ENCODE measurements at regions not wholly inside any gene's neighbourhood (a gene's known extent, or its start where the extent isn't known, plus 50 kb on each side); places are given as distances from the start of the nearest gene placed in this dataset.

GRCh38 chr5:75985077-75985476 lies 98.1 kb upstream of the SV2C start:
- H2AFZ ChIP-seq, result peak overlapping the region; percentile 84; the same call in 1 of the 2 replicates
- H3K27ac Mint-ChIP-seq, result no peak overlapping the region

More at GRCh38 chr5:75985077-75985476, 98.1 kb upstream of the SV2C start:
- DNase-seq (ENCODE audit: low spot score), result peak; percentile 21
- no peaks in the 10 kb centered on the region for H3K36me3 ChIP-seq (ENCODE audit: insufficient read depth)
- H3K4me3 Mint-ChIP-seq, result no peak overlapping the region
- H3K4me3 ChIP-seq, result no peak overlapping the region
- 0 out of 2 replicates have a peak overlapping the region, but pooled peaks have one; percentile 28 for H3K4me2 ChIP-seq
- no peaks in the 10 kb centered on the region for H3K9me3 Mint-ChIP-seq
- TF ChIP-seq, protein P1, sequence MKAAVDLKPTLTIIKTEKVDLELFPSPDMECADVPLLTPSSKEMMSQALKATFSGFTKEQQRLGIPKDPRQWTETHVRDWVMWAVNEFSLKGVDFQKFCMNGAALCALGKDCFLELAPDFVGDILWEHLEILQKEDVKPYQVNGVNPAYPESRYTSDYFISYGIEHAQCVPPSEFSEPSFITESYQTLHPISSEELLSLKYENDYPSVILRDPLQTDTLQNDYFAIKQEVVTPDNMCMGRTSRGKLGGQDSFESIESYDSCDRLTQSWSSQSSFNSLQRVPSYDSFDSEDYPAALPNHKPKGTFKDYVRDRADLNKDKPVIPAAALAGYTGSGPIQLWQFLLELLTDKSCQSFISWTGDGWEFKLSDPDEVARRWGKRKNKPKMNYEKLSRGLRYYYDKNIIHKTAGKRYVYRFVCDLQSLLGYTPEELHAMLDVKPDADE (IDR thresholded peaks at IDR 0.05), result no peak
- TF ChIP-seq EZH2 (IDR thresholded peaks at IDR 0.05; ENCODE audit: low read depth, unreplicated experiment) (no peak), ZNF331 (CRISPR knock-in tag; IDR thresholded peaks at IDR 0.05; ENCODE audit: low read depth) (no peak), JUNB (IDR thresholded peaks at IDR 0.05; ENCODE audit: unreplicated experiment) (no peak), REST (IDR thresholded peaks at IDR 0.05; ENCODE audit: unreplicated experiment) (no peak), STAT1 (IDR thresholded peaks at IDR 0.05; ENCODE audit: unreplicated experiment) (no peak), POLR2AphosphoS5 (IDR thresholded peaks at IDR 0.05; ENCODE audit: low read depth) (no peak), ZNF462 (CRISPR knock-in tag; IDR thresholded peaks at IDR 0.05) (no peak), NANOG (IDR thresholded peaks at IDR 0.05; ENCODE audit: borderline replicate concordance) (no peak), ZNF114 (CRISPR knock-in tag; IDR thresholded peaks at IDR 0.05) (no peak), CREB1 (CRISPR knock-in tag; IDR thresholded peaks at IDR 0.05; ENCODE audit: low read depth) (no peak), EZH2phosphoT487 (IDR thresholded peaks at IDR 0.05; ENCODE audit: unreplicated experiment) (no peak)
- TF ChIP-seq, protein P2, sequence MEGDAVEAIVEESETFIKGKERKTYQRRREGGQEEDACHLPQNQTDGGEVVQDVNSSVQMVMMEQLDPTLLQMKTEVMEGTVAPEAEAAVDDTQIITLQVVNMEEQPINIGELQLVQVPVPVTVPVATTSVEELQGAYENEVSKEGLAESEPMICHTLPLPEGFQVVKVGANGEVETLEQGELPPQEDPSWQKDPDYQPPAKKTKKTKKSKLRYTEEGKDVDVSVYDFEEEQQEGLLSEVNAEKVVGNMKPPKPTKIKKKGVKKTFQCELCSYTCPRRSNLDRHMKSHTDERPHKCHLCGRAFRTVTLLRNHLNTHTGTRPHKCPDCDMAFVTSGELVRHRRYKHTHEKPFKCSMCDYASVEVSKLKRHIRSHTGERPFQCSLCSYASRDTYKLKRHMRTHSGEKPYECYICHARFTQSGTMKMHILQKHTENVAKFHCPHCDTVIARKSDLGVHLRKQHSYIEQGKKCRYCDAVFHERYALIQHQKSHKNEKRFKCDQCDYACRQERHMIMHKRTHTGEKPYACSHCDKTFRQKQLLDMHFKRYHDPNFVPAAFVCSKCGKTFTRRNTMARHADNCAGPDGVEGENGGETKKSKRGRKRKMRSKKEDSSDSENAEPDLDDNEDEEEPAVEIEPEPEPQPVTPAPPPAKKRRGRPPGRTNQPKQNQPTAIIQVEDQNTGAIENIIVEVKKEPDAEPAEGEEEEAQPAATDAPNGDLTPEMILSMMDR (conservative IDR thresholded peaks at IDR 0.05; ENCODE audit: low read depth in 2 of 2), result no peak
- H4K20me1 ChIP-seq (replicated peaks; ENCODE audit: insufficient read depth), result no peaks in the 10 kb centered on the region
- no peaks in the 10 kb centered on the region for H3K4me1 ChIP-seq (ENCODE audit: insufficient read depth)
- no peaks in the 10 kb centered on the region for H3K79me2 ChIP-seq (replicated peaks; ENCODE audit: insufficient read depth)
- ATAC-seq, result peak; percentile 85
- H3K27me3 ChIP-seq (ENCODE audit: insufficient read depth), result no peaks in the 10 kb centered on the region
- H3K36me3 Mint-ChIP-seq (ENCODE audit: low read depth), result no peaks in the 10 kb centered on the region
- no peak overlapping the region for H3K27ac ChIP-seq (ENCODE audit: low read depth)
- H3K4me1 Mint-ChIP-seq, result peaks cover 7% of the 10 kb centered on the region
- no peaks in the 10 kb centered on the region for H3K27me3 Mint-ChIP-seq (ENCODE audit: insufficient read depth, low read depth, poor library complexity)
- H3F3A ChIP-seq (replicated peaks; ENCODE audit: low read depth), result no peaks in the 10 kb centered on the region
- no peaks in the 10 kb centered on the region for H3K9me2 ChIP-seq (ENCODE audit: insufficient read depth)
